ENCODE measurements at regions not wholly inside any gene's neighbourhood (a gene's known extent, or its start where the extent isn't known, plus 50 kb on each side); places are given as distances from the start of the nearest gene placed in this dataset.

- Mint-ChIP-seq H3K27ac (no peak overlapping the region), H3K27me3 (ENCODE audit: low read depth) (no peaks in the 10 kb centered on the region), H3K9me3 (no peaks in the 10 kb centered on the region), H3K4me1 (peaks cover 11% of the 10 kb centered on the region), H3K4me3 (no peak overlapping the region), H3K36me3 (no peaks in the 10 kb centered on the region)
- TF ChIP-seq, protein P1, sequence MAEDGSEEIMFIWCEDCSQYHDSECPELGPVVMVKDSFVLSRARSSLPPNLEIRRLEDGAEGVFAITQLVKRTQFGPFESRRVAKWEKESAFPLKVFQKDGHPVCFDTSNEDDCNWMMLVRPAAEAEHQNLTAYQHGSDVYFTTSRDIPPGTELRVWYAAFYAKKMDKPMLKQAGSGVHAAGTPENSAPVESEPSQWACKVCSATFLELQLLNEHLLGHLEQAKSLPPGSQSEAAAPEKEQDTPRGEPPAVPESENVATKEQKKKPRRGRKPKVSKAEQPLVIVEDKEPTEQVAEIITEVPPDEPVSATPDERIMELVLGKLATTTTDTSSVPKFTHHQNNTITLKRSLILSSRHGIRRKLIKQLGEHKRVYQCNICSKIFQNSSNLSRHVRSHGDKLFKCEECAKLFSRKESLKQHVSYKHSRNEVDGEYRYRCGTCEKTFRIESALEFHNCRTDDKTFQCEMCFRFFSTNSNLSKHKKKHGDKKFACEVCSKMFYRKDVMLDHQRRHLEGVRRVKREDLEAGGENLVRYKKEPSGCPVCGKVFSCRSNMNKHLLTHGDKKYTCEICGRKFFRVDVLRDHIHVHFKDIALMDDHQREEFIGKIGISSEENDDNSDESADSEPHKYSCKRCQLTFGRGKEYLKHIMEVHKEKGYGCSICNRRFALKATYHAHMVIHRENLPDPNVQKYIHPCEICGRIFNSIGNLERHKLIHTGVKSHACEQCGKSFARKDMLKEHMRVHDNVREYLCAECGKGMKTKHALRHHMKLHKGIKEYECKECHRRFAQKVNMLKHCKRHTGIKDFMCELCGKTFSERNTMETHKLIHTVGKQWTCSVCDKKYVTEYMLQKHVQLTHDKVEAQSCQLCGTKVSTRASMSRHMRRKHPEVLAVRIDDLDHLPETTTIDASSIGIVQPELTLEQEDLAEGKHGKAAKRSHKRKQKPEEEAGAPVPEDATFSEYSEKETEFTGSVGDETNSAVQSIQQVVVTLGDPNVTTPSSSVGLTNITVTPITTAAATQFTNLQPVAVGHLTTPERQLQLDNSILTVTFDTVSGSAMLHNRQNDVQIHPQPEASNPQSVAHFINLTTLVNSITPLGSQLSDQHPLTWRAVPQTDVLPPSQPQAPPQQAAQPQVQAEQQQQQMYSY (CRISPR knock-in tag; IDR thresholded peaks at IDR 0.05), result no peak
- TF ChIP-seq FOXK1 (CRISPR knock-in tag; IDR thresholded peaks at IDR 0.05) (no peak), NFE2L1 (CRISPR knock-in tag; IDR thresholded peaks at IDR 0.05) (no peak), PRRX2 (CRISPR knock-in tag; IDR thresholded peaks at IDR 0.05) (no peak), CREB1 (CRISPR knock-in tag; IDR thresholded peaks at IDR 0.05) (no peak), ZNF423 (CRISPR knock-in tag; IDR thresholded peaks at IDR 0.05) (no peak), ZNF138 (CRISPR knock-in tag; conservative IDR thresholded peaks at IDR 0.05) (no peak), NR3C1 (CRISPR knock-in tag; conservative IDR thresholded peaks at IDR 0.05; ENCODE audit: low read depth) (no peak), E2F4 (CRISPR knock-in tag; IDR thresholded peaks at IDR 0.05; ENCODE audit: borderline replicate concordance, low read depth) (no peak), EMX1 (CRISPR knock-in tag; IDR thresholded peaks at IDR 0.05) (no peak), GRHL2 (CRISPR knock-in tag; IDR thresholded peaks at IDR 0.05; ENCODE audit: insufficient replicate concordance, severe bottlenecking) (no peak), NFYB (CRISPR knock-in tag; conservative IDR thresholded peaks at IDR 0.05; ENCODE audit: low read depth) (no peak), TP53 (CRISPR knock-in tag; IDR thresholded peaks at IDR 0.05) (no peak), ZNF317 (CRISPR knock-in tag; IDR thresholded peaks at IDR 0.05; ENCODE audit: borderline replicate concordance, low read depth) (no peak)
- TF ChIP-seq, protein P2, sequence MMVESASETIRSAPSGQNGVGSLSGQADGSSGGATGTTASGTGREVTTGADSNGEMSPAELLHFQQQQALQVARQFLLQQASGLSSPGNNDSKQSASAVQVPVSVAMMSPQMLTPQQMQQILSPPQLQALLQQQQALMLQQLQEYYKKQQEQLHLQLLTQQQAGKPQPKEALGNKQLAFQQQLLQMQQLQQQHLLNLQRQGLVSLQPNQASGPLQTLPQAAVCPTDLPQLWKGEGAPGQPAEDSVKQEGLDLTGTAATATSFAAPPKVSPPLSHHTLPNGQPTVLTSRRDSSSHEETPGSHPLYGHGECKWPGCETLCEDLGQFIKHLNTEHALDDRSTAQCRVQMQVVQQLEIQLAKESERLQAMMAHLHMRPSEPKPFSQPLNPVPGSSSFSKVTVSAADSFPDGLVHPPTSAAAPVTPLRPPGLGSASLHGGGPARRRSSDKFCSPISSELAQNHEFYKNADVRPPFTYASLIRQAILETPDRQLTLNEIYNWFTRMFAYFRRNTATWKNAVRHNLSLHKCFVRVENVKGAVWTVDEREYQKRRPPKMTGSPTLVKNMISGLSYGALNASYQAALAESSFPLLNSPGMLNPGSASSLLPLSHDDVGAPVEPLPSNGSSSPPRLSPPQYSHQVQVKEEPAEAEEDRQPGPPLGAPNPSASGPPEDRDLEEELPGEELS (CRISPR knock-in tag; IDR thresholded peaks at IDR 0.05), result no peak
- ChIA-PET POLR2A (no interaction called here), CTCF (no interaction called here)
- DNase-seq (ENCODE audit: low spot score) (no peak), ATAC-seq (no peak)
These were observed 74.6 kb downstream of the DACT1 start for GRCh38 chr14:58712357-58712756.

GRCh38 chr14:58713677-58714076 lies 75.9 kb downstream of the DACT1 start:
- ChIA-PET POLR2A (no interaction called here), CTCF (no interaction called here)
- DNase-seq (ENCODE audit: low spot score) (no peak), ATAC-seq (no peak)
- Mint-ChIP-seq H3K4me1 (peaks cover 11% of the 10 kb centered on the region), H3K4me3 (no peak overlapping the region), H3K9me3 (no peaks in the 10 kb centered on the region), H3K27me3 (ENCODE audit: low read depth) (no peaks in the 10 kb centered on the region), H3K27ac (no peak overlapping the region), H3K36me3 (no peaks in the 10 kb centered on the region)
- TF ChIP-seq MLX (CRISPR knock-in tag; IDR thresholded peaks at IDR 0.05), result no peak
- TF ChIP-seq, protein P3, sequence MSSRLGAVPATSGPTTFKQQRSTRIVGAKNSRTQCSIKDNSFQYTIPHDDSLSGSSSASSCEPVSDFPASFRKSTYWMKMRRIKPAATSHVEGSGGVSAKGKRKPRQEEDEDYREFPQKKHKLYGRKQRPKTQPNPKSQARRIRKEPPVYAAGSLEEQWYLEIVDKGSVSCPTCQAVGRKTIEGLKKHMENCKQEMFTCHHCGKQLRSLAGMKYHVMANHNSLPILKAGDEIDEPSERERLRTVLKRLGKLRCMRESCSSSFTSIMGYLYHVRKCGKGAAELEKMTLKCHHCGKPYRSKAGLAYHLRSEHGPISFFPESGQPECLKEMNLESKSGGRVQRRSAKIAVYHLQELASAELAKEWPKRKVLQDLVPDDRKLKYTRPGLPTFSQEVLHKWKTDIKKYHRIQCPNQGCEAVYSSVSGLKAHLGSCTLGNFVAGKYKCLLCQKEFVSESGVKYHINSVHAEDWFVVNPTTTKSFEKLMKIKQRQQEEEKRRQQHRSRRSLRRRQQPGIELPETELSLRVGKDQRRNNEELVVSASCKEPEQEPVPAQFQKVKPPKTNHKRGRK (CRISPR knock-in tag; IDR thresholded peaks at IDR 0.05; ENCODE audit: borderline replicate concordance), result no peak
- TF ChIP-seq ZNF232 (CRISPR knock-in tag; IDR thresholded peaks at IDR 0.05), result no peak
- TF ChIP-seq CTCF (IDR thresholded peaks at IDR 0.05), result no peak
- no peak for TF ChIP-seq GRHL2 (CRISPR knock-in tag; IDR thresholded peaks at IDR 0.05; ENCODE audit: insufficient replicate concordance, severe bottlenecking)
- no peak for TF ChIP-seq HMGA2 (CRISPR knock-in tag; IDR thresholded peaks at IDR 0.05)
- TF ChIP-seq ETV6 (CRISPR knock-in tag; IDR thresholded peaks at IDR 0.05), result no peak
- TF ChIP-seq ZNF532 (CRISPR knock-in tag; IDR thresholded peaks at IDR 0.05; ENCODE audit: borderline replicate concordance), result no peak
